ENCODE measurements at regions not wholly inside any gene's neighbourhood (a gene's known extent, or its start where the extent isn't known, plus 50 kb on each side); places are given as distances from the start of the nearest gene placed in this dataset.
"Not testable (repeated sequence)": the region's sequence is repeated elsewhere in the genome, so short reads cannot be mapped to it uniquely, and the experiment has no call there.

DNA sequence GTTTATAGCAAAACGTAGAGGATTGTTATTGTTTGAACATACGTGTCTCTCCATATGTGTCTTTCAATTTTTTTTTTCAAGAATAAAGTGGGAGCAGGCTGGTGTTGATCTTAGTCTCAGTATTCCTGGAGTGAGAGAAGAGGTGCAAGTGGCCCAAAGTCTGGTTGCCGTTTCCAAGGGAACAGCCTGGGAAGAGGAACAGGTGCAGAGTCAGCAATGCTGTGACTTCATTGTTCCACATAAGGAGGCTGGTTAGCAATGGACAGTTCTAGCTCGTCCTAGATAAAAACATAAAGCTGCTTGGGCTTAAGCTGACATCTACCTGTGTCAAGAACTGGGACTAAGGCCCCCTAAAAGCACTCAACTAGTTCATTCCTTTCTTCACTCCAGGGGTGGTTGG, 626.6 kb upstream of the TPK1 start:
- no peak for DNase-seq (ENCODE audit: low read depth in 1 of 2, low spot score in 1 of 2)
- in situ Hi-C loops (cut with HindIII; ENCODE audit: low pct_unique_long_range_greater_than_20kb, low sequenced_read_pairs), result no loop called here
- TF ChIP-seq JUND (IDR thresholded peaks at IDR 0.05; ENCODE audit: low read depth), result no peak

DNA sequence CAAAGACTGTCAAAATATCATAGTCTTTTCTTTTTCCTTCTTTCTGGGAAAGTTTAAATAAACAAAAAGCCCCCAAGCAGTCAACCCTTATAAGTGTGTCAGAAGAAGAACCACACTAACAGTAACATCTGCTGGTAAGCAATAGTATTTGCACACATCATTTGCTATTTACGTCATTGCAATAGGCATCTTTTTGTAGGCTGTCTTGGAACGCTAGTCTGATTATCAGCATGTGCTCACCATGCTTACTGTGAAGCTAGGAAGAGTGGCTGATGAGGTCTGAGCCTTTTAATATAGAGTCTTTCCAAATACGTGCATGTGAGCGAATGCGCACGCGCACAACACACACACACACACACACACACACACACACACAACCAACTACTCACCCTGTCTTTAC, 599.0 kb upstream of the TPK1 start:
- no peak for DNase-seq (ENCODE audit: low read depth in 1 of 2, low spot score in 1 of 2)
- in situ Hi-C loops (cut with HindIII; ENCODE audit: low pct_unique_long_range_greater_than_20kb, low sequenced_read_pairs), result no loop called here
- TF ChIP-seq JUND (IDR thresholded peaks at IDR 0.05; ENCODE audit: low read depth), result no peak

DNA sequence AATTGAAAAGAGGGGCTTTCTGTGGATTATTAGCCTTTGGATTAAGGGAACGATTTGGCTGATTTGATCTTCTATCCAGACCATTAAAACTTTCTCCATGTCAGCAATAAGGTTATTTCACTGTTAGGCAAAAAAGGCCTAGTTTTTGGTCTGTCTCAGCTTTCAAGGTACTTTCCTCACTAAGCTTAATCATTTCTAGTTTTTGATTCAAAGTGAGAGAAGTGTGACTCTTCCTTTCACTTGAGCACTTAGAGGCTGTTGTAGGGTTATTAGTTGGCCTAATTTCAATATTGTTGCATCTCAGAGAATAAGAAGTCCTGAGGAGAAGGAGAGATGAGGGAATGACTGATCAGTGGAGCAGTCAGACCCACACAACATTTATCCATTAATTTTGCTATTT, 596.0 kb upstream of the TPK1 start:
- in situ Hi-C loops (cut with HindIII; ENCODE audit: low pct_unique_long_range_greater_than_20kb, low sequenced_read_pairs), result no loop called here
- no peak for DNase-seq (ENCODE audit: low read depth in 1 of 2, low spot score in 1 of 2)
- TF ChIP-seq JUND (IDR thresholded peaks at IDR 0.05; ENCODE audit: low read depth), result no peak

DNA sequence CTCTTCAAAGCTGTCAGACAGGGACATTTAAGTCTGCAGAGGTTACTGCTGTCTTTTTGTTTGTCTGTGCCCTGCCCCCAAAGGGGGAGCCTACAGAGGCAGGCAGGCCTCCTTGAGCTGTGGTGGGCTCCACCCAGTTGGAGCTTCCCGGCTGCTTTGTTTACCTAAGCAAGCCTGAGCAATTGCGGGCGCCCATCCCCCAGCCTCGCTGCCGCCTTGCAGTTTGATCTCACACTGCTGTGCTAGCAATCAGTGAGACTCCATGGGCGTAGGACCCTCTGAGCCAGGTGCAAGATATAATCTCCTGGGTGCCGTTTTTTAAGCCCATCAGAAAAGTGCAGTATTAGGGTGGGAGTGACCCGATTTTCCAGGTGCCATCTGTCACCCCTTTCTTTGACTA, 582.6 kb upstream of the TPK1 start:
- in situ Hi-C loops (cut with HindIII; ENCODE audit: low pct_unique_long_range_greater_than_20kb, low sequenced_read_pairs); DNase-seq (ENCODE audit: low read depth in 1 of 2, low spot score in 1 of 2): not testable (repeated sequence)

DNA sequence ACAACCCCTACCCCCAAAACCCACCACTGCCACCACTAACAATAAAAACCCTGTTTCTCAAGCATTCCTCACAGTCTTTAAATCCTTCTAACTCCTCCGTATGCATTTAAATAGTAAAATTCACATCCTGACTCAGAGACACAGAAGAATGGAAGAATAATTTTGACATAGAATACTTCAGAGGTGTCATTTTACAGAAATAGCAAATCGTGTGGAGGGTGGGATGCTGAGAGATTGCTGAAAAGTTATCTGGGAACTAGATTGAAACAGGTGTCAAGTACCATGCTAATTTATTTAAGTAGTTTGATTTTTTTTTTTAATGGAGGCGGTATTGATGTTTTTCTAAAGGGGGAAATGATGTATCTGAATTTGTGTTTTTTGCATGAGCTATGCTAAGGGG, 575.2 kb upstream of the TPK1 start:
- no peak for TF ChIP-seq JUND (IDR thresholded peaks at IDR 0.05; ENCODE audit: low read depth)
- no peak for DNase-seq (ENCODE audit: low read depth in 1 of 2, low spot score in 1 of 2)
- in situ Hi-C loops (cut with HindIII; ENCODE audit: low pct_unique_long_range_greater_than_20kb, low sequenced_read_pairs), result no loop called here

DNA sequence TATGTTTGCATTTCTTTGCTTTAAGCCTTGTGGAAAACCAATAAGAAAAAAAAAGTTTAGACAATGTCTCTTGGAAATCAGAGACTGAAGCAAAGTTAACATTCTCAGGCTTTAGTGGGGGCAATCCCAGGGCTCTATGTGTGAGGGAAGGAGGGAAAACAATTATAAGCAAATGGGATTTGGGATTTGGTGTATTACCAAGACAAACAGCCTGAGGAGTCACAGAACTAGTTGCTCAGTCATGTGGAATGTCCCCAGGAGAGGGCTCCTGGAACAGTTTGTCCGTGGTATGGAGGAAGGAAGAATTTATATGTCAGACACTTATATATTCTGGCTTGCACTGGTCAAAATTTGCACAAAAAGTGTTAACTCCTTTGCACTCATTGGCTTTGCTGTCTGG, 562.9 kb upstream of the TPK1 start:
- TF ChIP-seq JUND (IDR thresholded peaks at IDR 0.05; ENCODE audit: low read depth), result no peak
- DNase-seq (ENCODE audit: low read depth in 1 of 2, low spot score in 1 of 2), result peak; percentile 2 to 70
- in situ Hi-C loops (cut with HindIII; ENCODE audit: low pct_unique_long_range_greater_than_20kb, low sequenced_read_pairs), result no loop called here

DNA sequence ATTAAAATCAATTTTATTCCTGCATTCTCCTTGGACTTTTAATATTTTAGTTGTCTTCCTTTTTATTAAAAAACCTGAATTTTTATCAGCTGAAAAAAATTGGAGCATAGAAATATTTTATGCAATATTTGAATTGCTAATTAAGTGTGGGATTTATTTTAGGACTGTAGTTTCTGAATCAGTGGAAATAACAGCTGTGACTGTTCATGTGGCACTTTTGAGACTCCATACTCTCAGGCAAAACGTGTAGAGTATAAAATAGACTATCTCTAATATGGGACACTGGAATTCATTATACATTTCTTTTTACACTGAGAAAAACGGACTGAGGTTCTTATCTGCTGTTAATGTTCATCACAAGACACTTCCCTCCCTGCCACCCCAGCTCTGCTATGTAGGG, 558.3 kb upstream of the TPK1 start:
- in situ Hi-C loops (cut with HindIII; ENCODE audit: low pct_unique_long_range_greater_than_20kb, low sequenced_read_pairs), result no loop called here
- no peak for DNase-seq (ENCODE audit: low read depth in 1 of 2, low spot score in 1 of 2)
- no peak for TF ChIP-seq JUND (IDR thresholded peaks at IDR 0.05; ENCODE audit: low read depth)

DNA sequence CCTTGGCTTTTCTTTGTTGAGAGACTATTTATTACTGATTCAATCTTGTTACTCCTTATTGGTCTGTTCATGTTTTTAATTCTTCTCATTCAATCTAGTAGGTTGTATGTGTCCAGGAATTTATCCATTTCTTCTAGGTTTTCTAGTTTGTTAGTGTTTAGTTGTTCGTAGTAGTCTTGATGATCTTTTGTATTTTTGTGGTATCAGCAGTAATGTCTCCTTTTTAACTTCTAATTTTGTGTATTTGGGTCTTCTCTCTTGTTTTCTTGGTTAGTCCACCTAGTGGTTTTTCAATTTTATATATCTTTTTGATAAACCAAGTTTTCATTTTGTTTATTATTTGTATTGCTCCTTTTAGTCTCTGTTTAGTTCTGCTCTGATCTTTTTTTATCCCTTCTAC, 546.9 kb upstream of the TPK1 start:
- TF ChIP-seq JUND (IDR thresholded peaks at IDR 0.05; ENCODE audit: low read depth), result no peak
- no peak for DNase-seq (ENCODE audit: low read depth in 1 of 2, low spot score in 1 of 2)
- in situ Hi-C loops (cut with HindIII; ENCODE audit: low pct_unique_long_range_greater_than_20kb, low sequenced_read_pairs), result no loop called here

DNA sequence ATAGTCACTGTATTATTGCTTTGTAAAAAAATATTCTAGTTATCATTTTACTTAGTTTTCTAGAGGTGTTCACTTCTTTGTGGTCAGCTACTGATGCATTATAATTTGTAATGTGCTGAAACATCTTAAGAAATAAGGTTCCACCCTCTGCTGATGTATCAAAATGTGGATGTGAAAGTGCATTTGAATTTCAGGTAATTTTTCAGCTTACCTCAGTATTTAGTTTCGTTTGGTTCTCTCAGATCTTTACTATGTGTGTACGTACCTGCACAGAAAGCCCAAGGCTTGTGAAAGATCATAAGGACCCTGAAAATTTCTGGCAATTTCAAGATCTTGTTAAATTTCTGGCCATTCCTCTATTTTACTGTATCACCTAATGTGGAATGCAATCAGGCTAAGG, 542.3 kb upstream of the TPK1 start:
- in situ Hi-C loops (cut with HindIII; ENCODE audit: low pct_unique_long_range_greater_than_20kb, low sequenced_read_pairs), result no loop called here
- DNase-seq (ENCODE audit: low read depth in 1 of 2, low spot score in 1 of 2), result no peak
- TF ChIP-seq JUND (IDR thresholded peaks at IDR 0.05; ENCODE audit: low read depth), result no peak

DNA sequence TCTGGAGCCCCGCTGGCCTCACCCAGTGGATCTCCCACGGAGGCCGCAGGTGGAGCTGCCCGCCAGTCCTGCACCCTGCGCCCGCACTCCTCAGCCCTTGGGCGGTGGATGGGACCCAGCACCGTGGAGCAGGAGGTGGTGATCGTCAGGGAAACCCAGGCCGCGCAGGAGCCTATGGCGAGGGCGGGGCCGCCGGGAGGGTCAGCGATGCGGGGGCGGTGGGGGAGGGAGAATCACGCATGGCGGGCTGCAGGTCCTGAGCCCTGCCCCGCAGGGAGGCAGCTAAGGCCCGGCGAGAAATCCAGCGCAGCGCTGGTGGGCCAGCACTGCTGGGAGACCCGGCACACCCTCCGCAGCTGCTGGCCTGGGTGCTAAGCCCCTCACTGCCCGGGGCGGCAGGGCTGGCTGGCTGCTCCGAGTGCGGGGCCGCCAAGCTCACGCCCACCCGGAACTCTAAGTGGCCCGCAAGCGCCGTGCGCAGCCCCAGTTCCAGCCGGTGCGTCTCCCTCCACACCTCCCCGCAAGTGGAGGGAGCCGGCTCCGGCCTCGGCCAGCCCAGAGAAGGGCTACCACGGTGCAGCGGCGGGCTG, 524.8 kb upstream of the TPK1 start:
- in situ Hi-C loops (cut with HindIII; ENCODE audit: low pct_unique_long_range_greater_than_20kb, low sequenced_read_pairs), result no loop called here
- TF ChIP-seq JUND (IDR thresholded peaks at IDR 0.05; ENCODE audit: low read depth), result no peak
- no peak for DNase-seq (ENCODE audit: low read depth in 1 of 2, low spot score in 1 of 2)

DNA sequence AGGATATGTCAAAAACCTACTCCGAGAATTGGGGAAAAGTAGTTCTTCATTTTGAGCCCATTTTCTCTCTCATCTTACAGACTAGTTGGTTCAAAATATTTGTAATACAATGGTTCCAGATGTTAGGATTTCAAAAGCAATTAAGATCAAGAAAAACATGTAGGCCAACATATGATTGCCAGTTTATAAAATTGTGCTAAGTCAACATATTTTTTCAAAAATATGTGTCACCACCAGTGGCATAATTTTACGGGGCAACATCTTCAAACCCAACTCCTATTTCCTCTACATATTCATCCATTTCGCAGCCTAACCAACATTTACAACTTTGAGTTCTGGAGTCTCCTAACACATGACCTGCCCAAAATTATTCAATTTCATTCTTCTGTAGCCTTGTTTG, 514.5 kb upstream of the TPK1 start:
- in situ Hi-C loops (cut with HindIII; ENCODE audit: low pct_unique_long_range_greater_than_20kb, low sequenced_read_pairs), result no loop called here
- no peak for DNase-seq (ENCODE audit: low read depth in 1 of 2, low spot score in 1 of 2)
- TF ChIP-seq JUND (IDR thresholded peaks at IDR 0.05; ENCODE audit: low read depth), result no peak

DNA sequence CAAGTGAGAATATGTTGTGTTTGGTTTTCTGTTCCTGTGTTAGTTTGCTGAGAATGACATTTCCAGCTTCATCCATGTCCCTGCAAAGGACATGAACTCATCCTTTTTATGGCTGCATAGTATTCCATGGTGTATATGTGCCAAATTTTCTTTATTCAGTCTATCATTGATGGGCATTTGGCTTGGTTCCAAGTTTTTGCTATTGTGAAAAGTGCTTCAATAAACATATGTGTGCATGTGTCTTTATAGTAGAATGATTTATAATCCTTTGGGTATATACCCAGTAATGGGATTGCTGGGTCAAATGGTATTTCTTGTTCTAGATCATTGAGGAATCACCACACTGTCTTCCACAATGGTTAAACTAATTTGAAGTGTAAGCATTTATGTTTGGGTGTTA, 513.6 kb upstream of the TPK1 start:
- DNase-seq (ENCODE audit: low read depth in 1 of 2, low spot score in 1 of 2); in situ Hi-C loops (cut with HindIII; ENCODE audit: low pct_unique_long_range_greater_than_20kb, low sequenced_read_pairs): not testable (repeated sequence)

DNA sequence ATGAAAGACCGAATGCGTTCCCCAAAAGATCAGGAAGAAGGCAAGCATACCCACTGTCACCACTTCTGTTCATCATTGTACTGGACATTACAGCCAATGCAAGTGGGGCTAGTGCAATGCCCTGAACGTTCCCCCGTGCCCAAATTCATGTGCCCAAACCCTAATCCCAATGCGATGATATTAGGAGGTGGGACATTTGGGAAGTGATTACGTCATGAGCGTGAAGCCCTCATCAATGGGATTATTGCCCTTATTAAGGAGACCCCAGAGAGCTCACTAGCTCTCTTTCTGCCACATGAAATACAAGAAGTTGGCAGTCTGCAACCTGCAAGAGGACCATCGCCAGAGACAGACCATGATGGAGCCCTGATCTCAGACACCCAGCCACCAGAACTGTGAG, 511.4 kb upstream of the TPK1 start:
- no peak for DNase-seq (ENCODE audit: low read depth in 1 of 2, low spot score in 1 of 2)
- no peak for TF ChIP-seq JUND (IDR thresholded peaks at IDR 0.05; ENCODE audit: low read depth)
- in situ Hi-C loops (cut with HindIII; ENCODE audit: low pct_unique_long_range_greater_than_20kb, low sequenced_read_pairs), result no loop called here

DNA sequence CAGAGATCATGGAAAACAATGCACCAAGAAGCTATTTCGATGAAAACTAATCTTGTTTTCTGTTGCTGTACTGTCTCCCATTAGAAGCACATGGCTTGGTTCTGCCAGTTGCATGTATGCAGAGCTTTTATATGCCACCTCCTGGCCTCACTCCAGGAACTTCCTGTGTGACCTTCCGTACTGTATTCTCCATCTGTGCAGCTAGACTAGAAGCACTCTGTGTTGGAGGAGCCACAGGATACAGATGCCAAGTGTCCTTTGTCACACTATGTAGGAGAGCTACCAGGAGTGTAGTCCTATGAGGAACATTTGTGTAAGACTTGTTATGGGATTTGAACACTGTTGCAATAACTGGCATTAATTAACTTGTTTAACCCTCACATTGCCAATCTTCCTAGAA, 503.5 kb upstream of the TPK1 start:
- DNase-seq (ENCODE audit: low read depth in 1 of 2, low spot score in 1 of 2), result no peak
- no peak for TF ChIP-seq JUND (IDR thresholded peaks at IDR 0.05; ENCODE audit: low read depth)
- in situ Hi-C loops (cut with HindIII; ENCODE audit: low pct_unique_long_range_greater_than_20kb, low sequenced_read_pairs), result no loop called here

All from T47D (cell line).